ENCODE measurements at regions not wholly inside any gene's neighbourhood (a gene's known extent, or its start where the extent isn't known, plus 50 kb on each side); places are given as distances from the start of the nearest gene placed in this dataset.

GRCh38 chr1:4931486-4931885 lies 277.1 kb downstream of the AJAP1 start:
- TF ChIP-seq CTCF (IDR thresholded peaks at IDR 0.05), result no peak
- Histone ChIP-seq H3K27ac (no peak overlapping the region), H3K4me3 (no peak overlapping the region)
- DNase-seq (ENCODE audit: low spot score), result no peak

GRCh38 chr1:4928186-4928585 lies 273.8 kb downstream of the AJAP1 start:
- TF ChIP-seq CTCF (IDR thresholded peaks at IDR 0.05), result no peak
- DNase-seq (ENCODE audit: low spot score), result no peak
- H3K27ac ChIP-seq, result no peak overlapping the region

GRCh38 chr1:4924356-4924755 lies 269.9 kb downstream of the AJAP1 start:
- TF ChIP-seq CTCF (IDR thresholded peaks at IDR 0.05), result no peak
- DNase-seq (ENCODE audit: low spot score), result no peak
- Histone ChIP-seq H3K4me3 (no peak overlapping the region), H3K27ac (no peak overlapping the region)

More at GRCh38 chr1:4928186-4928585, 273.8 kb downstream of the AJAP1 start:
- no peak overlapping the region for H3K4me3 ChIP-seq

- H3K27ac ChIP-seq, result no peak overlapping the region
- no peak for DNase-seq (ENCODE audit: low spot score)
- H3K4me3 ChIP-seq, result no peak overlapping the region
- no peak for TF ChIP-seq CTCF (IDR thresholded peaks at IDR 0.05)
These were observed 262.2 kb downstream of the AJAP1 start for GRCh38 chr1:4916610-4917009.

GRCh38 chr1:4915154-4915553 lies 260.7 kb downstream of the AJAP1 start:
- TF ChIP-seq CTCF (IDR thresholded peaks at IDR 0.05), result no peak
- Histone ChIP-seq H3K27ac (no peak overlapping the region), H3K4me3 (no peak overlapping the region)
- DNase-seq (ENCODE audit: low spot score), result no peak

- no peak for TF ChIP-seq CTCF (IDR thresholded peaks at IDR 0.05)
- no peak overlapping the region for H3K27ac ChIP-seq
- H3K4me3 ChIP-seq, result no peak overlapping the region
- no peak for DNase-seq (ENCODE audit: low spot score)
These were observed 254.1 kb downstream of the AJAP1 start for GRCh38 chr1:4908486-4908885.

- no peak for TF ChIP-seq CTCF (IDR thresholded peaks at IDR 0.05)
- Histone ChIP-seq H3K27ac (no peak overlapping the region), H3K4me3 (no peak overlapping the region)
- DNase-seq (ENCODE audit: low spot score), result no peak
These were observed 240.2 kb downstream of the AJAP1 start for GRCh38 chr1:4894566-4894965.
